Skeletal muscle cell (primary cell): ENCODE measurements at regions not wholly inside any gene's neighbourhood (a gene's known extent, or its start where the extent isn't known, plus 50 kb on each side); places are given as distances from the start of the nearest gene placed in this dataset.
A peak's percentile ranks its signal among the peaks of the same experiment; 100 is the strongest.

Source experiments
- DNase-seq: peaks from one replicate; pipeline ENCODE4 v3.0.0-alpha.2; 2010; ENCODE audit warnings: low read depth
- H3K4me3 ChIP-seq: 2 replicates; pipeline ENCODE4 v1.5.1; 2011; ENCODE audit warnings: low read depth, mild to moderate bottlenecking, control low read depth, low read length, moderate library complexity

DNA sequence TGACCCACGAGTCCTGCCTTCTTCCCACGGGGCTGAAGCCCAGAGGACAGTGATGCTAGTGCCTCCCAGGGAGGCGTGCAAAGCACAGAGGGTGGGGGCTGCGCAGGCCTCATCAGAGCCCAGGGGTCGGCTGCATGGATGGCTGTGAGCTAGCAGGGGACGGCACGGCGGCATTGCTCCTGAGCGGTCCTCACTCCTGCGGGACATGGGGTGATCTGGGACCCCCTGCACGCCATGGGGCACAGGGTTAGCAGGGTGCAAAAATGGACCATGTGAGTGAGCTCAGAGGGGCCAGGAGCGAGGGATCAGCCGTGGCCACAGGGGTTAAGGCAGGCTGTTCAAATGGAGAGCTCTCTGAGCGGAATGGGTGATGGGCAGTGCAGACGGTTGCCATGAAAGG, 138.3 kb downstream of the SNX19 start:
- no peak overlapping the region for H3K4me3 ChIP-seq
- DNase-seq = no peak

DNA sequence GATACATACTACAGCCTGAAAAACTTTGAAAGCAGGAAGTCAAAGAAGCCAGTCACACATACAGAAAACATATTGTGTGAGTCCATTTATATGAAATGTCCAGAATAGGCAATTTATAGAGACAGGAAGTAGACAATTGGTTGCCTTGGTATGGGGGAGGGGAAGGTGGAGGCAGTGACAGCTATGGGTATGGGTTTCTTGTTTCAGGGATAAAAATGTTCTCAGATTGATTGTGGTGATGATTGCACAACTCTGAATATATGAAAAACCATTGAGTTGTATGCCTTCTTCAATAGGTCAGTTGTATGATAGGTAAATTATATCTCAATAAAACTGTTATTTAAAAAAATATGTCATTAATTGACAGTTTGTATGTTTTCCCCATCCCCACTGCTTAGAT, 137.6 kb downstream of the SNX19 start:
- no peak for DNase-seq
- no peak overlapping the region for H3K4me3 ChIP-seq

DNA sequence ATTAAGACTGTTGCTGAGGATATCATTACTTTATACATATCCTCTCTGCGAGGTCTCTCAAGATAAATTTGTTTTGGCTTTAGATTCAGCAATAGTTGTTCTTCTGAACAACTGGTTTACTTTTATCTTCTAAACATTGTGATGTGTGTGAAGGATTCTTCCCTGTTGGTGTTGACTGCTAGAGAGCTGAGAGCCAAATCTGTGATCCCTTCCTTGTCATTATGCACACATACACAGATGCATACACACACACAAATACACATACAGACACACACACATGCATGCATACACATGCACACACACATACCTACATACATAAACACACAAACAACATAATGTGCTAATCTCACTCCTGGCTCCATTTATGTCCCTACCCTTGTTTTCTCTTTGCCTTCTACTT, 137.0 kb downstream of the SNX19 start:
- no peak for DNase-seq
- H3K4me3 ChIP-seq = no peak overlapping the region

DNA sequence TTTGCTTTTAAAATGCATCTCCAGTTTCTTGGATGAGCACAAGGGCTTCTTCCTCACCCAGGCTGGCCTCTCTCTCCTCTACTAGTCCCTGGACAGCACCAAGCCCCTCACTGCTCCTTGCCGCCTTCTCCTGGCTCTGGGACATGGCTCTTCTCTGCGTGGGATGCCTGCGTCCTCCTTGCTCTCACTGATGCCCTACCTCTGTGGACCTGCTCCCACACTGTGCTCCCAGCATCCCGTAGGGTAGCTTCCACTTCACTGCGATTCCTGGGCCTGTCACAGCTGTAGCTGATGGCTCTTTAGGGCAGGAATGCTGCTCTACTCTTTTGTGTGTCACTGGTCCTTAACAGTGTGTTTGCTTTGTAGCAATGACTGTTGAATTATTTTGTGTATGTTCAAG, 136.3 kb downstream of the SNX19 start:
- H3K4me3 ChIP-seq = no peak overlapping the region
- no peak for DNase-seq

DNA sequence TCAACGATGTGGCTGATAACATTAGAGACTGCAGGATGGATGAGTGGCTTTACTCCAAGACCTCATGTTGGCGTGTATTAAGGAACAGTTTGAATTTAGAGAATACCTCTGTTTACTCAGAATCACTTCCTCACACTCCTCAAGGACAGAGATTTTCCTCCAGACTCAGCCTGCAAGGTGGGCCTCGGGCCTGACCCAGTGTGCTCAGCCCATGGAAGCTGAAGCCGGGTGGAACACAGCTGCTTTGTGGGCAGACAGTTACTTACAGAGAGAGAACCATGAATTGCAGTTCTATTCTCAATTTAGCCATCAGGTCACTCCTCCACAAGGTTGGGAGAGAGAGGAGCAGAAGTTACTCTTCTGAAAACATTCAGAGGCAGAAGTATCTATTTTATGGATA, 135.8 kb downstream of the SNX19 start:
- H3K4me3 ChIP-seq = no peak overlapping the region
- DNase-seq = no peak

DNA sequence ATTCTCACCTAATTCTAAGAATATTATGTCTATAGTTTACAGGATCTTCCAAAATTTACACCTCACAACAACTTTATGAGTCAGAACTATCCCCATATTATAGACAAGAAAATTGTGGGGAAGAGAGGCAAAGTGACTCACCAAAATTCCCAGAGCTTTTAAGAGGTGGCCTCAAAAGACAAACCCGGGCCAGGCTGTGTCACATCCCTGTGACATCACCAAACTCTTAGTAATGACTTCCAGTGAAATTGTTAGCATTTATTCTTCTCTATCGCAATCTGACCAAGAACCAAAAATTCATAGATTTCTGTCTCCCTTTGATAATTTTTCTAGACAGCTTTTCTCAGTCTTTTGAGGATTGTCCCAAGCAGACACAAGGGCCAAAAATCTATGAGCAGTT, 134.3 kb downstream of the SNX19 start:
- no peak for DNase-seq
- H3K4me3 ChIP-seq = no peak overlapping the region

DNA sequence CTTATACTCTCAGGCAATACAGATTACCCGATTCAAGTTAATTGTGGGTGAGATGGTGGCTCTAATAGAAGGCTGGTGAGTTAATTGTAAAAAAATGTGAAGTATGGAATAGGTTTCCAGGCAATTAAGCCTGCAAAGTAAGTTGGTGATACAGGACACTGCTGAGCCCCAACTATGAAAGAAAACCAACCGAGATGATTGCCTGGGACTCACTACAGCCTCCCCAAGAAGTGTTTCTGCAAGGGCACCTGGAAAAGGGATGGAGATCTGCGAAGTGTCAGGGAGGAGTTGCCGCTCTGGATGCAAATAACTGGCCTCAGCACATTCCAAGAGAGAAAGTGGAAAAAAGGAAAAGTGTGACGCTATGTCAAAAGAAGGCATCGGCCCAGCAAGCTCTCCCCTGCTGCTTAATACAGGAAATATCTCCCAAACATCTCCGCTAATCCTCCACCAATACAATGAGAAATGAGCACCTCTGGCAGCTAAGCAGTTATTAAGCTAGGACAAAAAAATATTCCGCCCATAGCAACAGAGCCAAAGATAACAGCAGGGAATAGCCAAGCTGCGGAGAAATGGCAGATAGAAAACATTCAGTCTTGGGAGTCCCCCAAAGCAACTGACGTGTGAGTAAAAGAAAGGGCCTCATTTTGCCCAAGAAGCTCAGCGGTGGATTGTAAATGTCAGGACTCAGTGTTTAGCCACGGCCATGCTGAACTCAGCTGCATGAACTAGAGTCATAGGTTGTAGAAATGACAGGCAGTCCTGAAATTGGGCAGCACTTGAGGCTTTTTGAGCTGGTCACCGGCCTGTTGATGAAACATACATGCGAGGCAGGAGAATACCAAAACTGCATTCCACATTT, 133.7 kb downstream of the SNX19 start:
- no peak overlapping the region for H3K4me3 ChIP-seq
- DNase-seq = no peak

DNA sequence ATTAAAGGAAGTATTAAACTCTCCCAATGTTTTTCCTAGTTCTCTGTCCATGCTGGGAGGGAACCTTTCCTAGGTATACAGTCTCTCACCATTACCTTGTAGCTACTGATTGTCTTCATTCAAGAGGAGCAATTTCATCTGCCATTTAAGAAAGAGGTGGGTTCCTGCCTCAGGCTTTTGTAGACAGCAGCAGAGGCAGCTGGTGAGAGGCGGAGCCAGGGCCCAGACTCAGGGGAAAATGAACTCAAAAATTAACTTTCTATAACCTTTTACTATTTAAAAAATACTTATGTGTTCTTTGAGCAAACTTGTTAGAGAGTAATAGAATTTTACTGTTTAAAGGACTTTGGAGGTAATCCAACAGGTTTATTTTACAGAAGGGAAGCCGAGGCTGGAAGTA, 133.0 kb downstream of the SNX19 start:
- H3K4me3 ChIP-seq = no peak overlapping the region
- DNase-seq = no peak

DNA sequence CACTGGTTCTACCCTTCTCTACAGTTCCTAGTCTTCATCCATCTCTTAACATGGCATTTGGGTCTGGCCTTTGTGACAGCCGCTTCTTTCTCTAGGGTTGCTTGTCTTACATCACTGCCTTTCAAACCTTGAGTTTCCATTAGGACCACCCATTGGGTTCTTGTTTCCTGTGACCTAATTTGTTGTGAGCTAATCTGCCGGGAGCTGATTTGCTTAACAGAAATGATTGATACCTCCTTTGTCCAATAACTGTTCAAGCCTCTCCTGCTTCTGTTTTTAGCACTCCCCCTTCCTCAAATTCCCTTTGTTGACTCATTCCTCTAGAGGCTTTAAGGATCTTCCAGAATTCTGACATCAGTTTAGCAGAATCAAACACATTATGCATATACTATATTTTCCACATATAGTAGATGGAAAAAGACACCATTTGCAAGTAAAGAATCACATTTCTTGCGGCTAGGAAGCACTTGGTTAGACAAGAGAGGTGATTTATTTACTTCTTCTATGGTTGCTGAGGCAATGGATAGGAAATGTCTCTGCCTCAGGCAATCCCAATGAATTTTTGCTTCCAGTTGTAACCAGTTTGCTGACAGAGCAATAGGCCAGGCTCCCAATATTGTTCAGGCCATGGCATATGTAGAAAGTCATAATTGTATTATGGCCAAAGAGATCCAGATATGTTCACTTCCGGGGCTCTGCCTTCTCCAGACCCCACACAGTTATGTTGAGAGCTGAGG, 130.7 kb downstream of the SNX19 start:
- no peak overlapping the region for H3K4me3 ChIP-seq
- DNase-seq = no peak

DNA sequence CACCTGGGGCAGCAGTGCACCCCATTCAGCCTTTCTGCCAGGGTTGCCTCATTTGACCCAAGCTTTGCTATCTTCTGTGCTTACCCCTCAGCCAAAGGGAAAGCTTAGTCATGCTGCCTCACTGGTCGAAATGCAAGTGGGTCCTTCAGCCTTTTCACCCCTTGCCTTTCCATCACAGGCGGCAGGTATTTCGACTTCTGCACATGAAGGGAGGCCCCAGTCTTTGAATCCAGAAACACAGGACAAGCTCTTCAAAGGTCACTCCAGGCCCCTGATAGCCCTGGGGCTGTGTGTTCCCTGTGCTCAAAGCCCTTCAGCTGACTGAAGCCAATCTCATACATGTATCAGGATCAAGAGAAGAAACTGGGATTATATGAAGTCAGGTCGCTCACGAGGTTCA, 129.7 kb downstream of the SNX19 start:
- H3K4me3 ChIP-seq = no peak overlapping the region
- DNase-seq = no peak

DNA sequence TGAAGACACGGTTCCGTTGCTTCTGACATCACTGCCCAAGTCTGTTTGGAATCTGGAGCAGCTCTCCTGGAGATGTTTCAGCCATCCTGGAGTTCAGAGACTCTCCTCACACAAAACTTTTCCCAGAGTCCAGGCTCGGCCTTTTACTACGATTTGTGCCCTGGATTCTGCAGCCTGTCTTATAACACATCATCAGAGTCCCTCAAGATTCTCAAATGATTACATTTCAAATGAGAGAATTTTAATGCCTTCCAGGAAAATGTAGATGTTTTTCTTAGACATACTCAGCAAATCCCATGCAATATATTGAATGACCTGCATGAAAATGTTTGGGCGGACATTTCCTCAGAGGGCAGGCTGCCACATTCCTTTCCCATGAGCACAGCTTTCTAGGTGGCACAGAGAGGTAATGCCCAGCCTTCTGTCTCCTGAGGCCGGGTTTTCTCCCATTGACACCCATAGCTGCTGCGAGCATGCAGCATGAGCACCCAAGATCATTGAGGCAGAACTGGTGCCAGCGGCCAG, 129.1 kb downstream of the SNX19 start:
- no peak overlapping the region for H3K4me3 ChIP-seq
- DNase-seq = no peak

DNA sequence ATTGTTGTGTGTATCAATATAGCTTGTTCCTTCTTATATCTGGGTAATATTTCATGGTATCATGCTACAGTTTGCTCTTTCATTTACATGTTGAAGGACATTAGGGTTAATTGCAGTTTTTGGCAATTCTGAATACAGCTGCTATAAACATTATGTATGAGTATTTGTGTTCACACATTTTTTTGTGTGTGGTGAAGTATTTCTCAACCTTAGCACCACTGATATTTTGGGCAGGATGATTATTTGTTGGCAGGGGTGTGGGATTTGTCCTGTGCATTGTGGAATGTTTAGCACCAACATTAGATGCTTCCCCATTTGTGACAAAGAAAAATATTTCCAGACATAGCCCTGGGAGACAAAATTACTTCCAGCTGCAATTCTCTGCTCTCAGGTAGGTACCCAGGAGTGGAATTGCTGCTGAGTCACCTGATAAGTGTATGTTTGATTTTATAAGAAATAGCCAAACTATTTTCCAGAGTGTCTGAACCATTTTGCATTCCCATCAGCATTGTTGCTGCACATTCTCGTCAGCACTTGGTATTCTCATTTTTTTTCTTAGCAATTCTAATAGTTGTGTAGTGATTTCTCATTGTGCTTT, 128.2 kb downstream of the SNX19 start:
- H3K4me3 ChIP-seq = no peak overlapping the region
- no peak for DNase-seq

DNA sequence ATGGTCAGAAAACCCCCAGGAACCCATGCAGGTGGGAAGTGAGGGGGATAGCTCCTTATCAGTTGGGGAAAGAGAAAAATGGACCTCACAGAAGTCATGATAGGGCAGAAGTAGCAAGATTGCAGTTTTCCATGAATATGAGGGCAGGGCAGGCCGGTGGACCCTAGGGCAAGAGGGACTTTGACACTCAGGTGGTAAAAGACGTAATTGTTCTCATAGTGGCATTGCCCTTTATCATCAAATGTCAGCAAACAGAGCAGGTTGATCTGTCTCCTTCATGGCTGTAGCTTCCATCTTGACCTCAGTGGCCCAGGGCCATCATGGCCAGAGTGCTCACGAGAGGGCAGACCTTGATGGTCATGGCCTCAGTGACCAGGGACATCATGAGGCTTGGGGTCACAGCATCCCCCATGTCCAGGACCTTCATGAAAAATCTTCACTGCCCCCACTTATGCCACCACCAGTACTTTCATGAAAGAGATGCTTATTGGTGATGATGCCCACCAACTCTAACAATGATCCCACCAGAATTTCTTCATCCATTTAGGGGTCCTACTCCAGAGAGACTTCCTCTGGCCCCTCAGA, 127.1 kb downstream of the SNX19 start:
- H3K4me3 ChIP-seq = no peak overlapping the region
- DNase-seq = no peak

DNA sequence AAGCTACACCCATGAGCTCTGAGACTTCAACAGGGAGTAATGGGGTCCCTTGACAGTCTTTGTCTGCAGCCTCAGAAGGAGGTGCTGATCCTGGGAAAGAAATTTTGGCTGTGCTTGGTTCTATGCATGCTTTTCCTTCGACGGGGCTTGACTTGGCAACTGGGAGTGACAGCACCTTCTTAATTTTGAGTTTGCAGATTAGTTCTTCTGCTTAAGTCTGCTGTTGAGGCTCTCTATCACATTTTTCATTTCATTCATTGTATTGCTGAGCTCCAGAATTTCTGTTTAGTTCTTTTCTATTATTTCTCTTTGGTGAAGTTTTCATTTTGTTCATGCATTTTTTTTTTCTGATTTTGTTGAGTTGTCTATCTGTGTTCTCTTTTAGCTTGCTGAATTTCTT, 125.6 kb downstream of the SNX19 start:
- no peak for DNase-seq
- no peak overlapping the region for H3K4me3 ChIP-seq

DNA sequence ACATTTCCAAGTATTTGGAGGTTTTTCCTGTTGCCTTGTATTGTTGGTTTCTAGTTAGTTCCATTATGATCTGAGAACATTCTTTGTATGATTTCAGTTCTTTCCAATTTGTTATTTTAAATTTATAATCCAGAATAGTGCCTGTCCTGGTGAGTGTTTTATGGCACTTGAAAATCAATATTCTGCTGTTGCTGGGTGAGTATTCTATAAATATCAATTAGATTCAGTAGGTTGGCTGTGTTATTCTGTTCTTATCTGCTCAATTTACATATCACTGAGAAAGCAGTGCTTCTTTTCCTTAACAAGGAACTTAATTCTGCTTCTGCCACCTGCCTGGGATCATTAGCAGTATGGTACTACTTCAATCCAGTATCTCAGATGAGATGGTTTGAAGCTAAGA, 123.5 kb downstream of the SNX19 start:
- DNase-seq = no peak
- H3K4me3 ChIP-seq = no peak overlapping the region

DNA sequence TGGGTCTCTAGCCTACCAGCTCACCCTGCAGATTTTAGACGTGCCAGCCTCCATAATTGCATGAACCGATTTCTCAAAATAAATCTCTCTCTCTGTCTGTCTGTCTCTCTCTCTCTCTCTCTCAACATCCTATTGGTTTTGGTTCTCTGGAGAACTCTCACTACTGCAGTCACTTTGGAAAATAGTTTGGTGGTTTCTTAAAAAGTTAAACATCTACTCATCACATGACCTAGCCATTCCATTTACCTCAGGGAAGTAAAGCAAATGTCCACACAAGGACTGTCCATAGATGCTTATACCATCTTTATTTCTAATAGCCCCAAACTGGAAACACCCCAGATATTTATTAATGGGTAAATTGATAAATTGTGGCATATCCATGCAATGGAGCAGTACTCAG, 119.5 kb downstream of the SNX19 start:
- no peak overlapping the region for H3K4me3 ChIP-seq
- no peak for DNase-seq

DNA sequence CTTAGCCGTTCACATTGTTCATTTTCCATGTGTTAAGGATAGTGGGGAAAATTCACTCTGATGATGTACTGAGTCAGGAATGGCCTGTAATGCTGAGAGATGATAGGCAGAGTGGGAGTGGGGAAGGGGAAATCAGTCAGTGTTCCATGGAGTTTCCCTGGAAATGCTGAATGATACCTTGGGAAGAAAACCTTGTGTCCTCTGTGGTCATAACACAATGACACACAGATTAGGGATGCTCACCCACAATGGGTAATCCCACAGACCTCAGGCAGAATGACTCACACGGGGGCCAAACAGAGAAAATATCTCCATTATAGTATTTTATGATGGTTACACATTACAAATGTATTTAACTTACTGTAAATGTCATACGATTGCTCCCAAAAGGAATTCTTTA, 118.0 kb downstream of the SNX19 start:
- H3K4me3 ChIP-seq = no peak overlapping the region
- DNase-seq = peak; percentile 83

DNA sequence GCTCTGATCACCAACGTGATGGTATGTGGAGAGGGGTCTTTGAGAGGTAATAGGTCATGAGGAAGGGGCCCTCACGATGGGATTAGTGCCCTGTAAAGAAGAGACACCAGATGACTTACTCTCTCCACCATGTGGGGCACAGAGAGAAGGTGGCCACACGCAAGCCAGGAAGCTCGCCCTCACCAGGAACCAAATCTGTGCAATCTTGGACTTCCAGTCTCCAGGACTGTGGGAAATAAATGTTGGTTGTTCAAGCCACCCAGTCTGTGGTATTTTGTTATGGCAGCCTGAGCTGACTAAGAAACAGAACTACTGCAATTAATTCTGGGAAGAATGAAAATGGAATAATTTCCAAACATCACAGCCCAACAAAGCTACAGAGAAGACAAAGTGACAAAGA, 117.5 kb downstream of the SNX19 start:
- no peak for DNase-seq
- H3K4me3 ChIP-seq = no peak overlapping the region

DNA sequence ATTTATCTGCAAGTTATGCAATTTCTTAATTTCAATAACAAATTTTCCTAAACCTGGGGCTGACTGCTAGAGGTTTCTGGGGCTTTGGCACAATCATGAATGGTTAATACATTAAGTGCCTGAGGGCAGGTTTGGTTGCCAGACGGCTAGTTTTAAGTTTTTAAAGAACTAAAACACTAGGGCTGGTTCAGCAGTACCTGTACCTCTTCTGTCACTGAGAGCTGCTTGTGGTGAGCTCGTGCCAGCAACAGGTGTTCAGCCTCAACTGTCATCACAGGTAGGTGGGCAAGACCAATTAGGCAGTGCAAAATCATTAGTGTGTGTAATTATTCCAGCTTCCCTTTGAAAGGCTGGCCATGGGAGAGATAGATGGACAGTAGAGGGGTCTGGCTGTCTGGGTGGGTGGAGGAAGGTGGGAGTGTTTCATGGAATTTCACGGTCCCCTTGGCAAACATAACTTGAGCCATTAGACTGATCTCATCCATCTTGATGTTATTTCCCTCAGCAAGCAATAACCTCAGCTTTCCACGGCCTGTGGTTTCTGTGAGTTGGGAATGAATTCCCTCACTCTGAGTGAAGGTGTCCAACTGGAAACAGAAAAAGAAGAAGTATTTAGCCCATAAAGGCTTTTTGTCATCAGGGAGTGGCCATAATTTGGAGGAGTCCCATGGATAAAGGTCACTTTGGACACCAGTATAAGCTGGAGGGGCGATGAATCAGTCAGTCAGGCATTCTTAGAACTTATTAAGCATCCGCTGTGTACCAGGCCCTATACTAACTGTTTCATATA, 114.8 kb downstream of the SNX19 start:
- no peak overlapping the region for H3K4me3 ChIP-seq
- DNase-seq = no peak
